HepG2 (cell line): ENCODE measurements at regions not wholly inside any gene's neighbourhood (a gene's known extent, or its start where the extent isn't known, plus 50 kb on each side); places are given as distances from the start of the nearest gene placed in this dataset.

Source experiments
- ATAC-seq: fragments of 200-7000 bp; cut with Tn5 transposase; 3 replicates; pipeline ENCODE4 v1.9.1; 2020; ENCODE audit warnings: mild to moderate bottlenecking, moderate library complexity
- BruUV-seq: library from RNA; stranded (reverse); fragments of 400-500 nt; replicated peaks from 2 replicates; lab custom pipeline; 2021; lab: Mats Ljungman, UMichigan
- CTCF ChIA-PET: fragments of 300-600 bp; formaldehyde crosslinking; extraction: SDS; loops from one replicate; lab custom pipeline; 2021; ENCODE audit warnings: low total read pairs, inconsistent platforms, low intra/inter-chr PET ratio; lab: Yijun Ruan, JAX
- POLR2A ChIA-PET: fragments of 350-600 bp; sonication (Branson Sonifier 250); formaldehyde crosslinking; loops from one replicate; lab custom pipeline; 2020; ENCODE audit warnings: antibody characterized with exemption, inconsistent platforms; lab: Yijun Ruan, JAX
- DNase-seq: peaks from one replicate; pipeline ENCODE4 v3.0.0-alpha.2; 2015; ENCODE audit warnings: low spot score
- FAIRE-seq: peaks from 3 replicates; lab custom pipeline; 2011; peaks lifted over from hg19 to GRCh38; lab: Jason Lieb, UNC
- H2AFZ ChIP-seq: one replicate; pipeline ENCODE4 v1.6.1; 2011; ENCODE audit warnings: low read length, inconsistent platforms
- H3K27ac ChIP-seq: fragments of 300-600 bp; 3 replicates; pipeline ENCODE4 v1.8.0; 2011; ENCODE audit warnings: mixed run types, mild to moderate bottlenecking, mixed read lengths, low read length, inconsistent platforms; ENCODE audit not compliant: insufficient read depth; ENCODE audit errors: extremely low read length
- H3K27me3 ChIP-seq, 2 experiments: fragments of 200-600 bp in 1 of 2; 2 replicates in 1 of 2; 3 replicates in 1 of 2; pipeline versions ENCODE4 v1.6.0 to v1.8.0; 2011; ENCODE audit warnings: low read length in 2 of 2, mild to moderate bottlenecking in 2 of 2, moderate library complexity in 2 of 2, inconsistent platforms in 1 of 2; ENCODE audit not compliant: insufficient read depth in 2 of 2, control insufficient read depth in 1 of 2
- H3K36me3 ChIP-seq, 2 experiments: fragments of 200-600 bp in 1 of 2; replicated peaks in 1 of 2; 2 replicates in 1 of 2; 3 replicates in 1 of 2; pipeline versions ENCODE4 v1.5.1 to v1.8.0; 2011; ENCODE audit warnings: low read length in 2 of 2, inconsistent platforms in 1 of 2; ENCODE audit not compliant: insufficient read depth in 2 of 2, control insufficient read depth in 1 of 2
- H3K4me1 ChIP-seq: 2 replicates; pipeline ENCODE4 v1.5.1; 2012; ENCODE audit warnings: low read length, inconsistent platforms; ENCODE audit not compliant: insufficient read depth
- H3K4me2 ChIP-seq: 2 replicates; pipeline ENCODE4 v1.6.0; 2011; ENCODE audit warnings: low read depth, low read length, inconsistent platforms
- H3K4me3 ChIP-seq, 3 experiments: fragments of 200-600 bp in 1 of 3; sonication (generic), shearing (Covaris generic) in 1 of 3; replicated peaks in 1 of 3; 2 replicates each; pipeline ENCODE4 v1.5.1; 2011 to 2016; ENCODE audit warnings: low read length in 3 of 3, inconsistent platforms in 2 of 3, low read depth in 2 of 3, mild to moderate bottlenecking in 2 of 3, control low read depth in 1 of 3, mixed read lengths in 1 of 3; ENCODE audit not compliant: insufficient read depth in 1 of 3
- H3K79me2 ChIP-seq: one replicate; pipeline ENCODE4 v1.6.1; 2011; ENCODE audit warnings: low read length, inconsistent platforms; ENCODE audit not compliant: insufficient read depth
- H3K9ac ChIP-seq: 2 replicates; pipeline ENCODE4 v1.6.0; 2011; ENCODE audit warnings: mild to moderate bottlenecking, low read depth, low read length, inconsistent platforms; ENCODE audit not compliant: insufficient read depth
- H3K9me3 ChIP-seq: 2 replicates; pipeline ENCODE4 v1.5.1; 2012; ENCODE audit warnings: mild to moderate bottlenecking, low read length
- H4K20me1 ChIP-seq: 2 replicates; pipeline ENCODE4 v1.6.0; 2011; ENCODE audit warnings: inconsistent platforms, mild to moderate bottlenecking, low read length, moderate library complexity; ENCODE audit not compliant: insufficient read depth
- ATF7 ChIP-seq, 2 experiments: fragments of 450-650 bp in 1 of 2; sonication (generic) in 1 of 2; formaldehyde crosslinking in 1 of 2; IDR thresholded peaks; 2 replicates each; pipeline versions ENCODE4 v1.4.0 to v1.6.1; 2016 to 2020; ENCODE audit warnings: antibody characterized with exemption in 1 of 2, mild to moderate bottlenecking in 1 of 2, missing genetic modification reagents in 1 of 2
- CREB1 ChIP-seq, 2 experiments: fragments of 450-650 bp in 1 of 2; IDR thresholded peaks; 2 replicates each; pipeline ENCODE4 v1.6.1; 2016 to 2017; ENCODE audit warnings: control low read depth in 1 of 2, mild to moderate bottlenecking in 1 of 2, missing compliant biosample characterization in 1 of 2, missing genetic modification characterization in 1 of 2
- GMEB1 ChIP-seq: sonication (generic); formaldehyde crosslinking; IDR thresholded peaks from 2 replicates; pipeline ENCODE4 v1.5.1; 2020; ENCODE audit warnings: missing genetic modification reagents, mild to moderate bottlenecking, borderline replicate concordance
- HNRNPUL1 ChIP-seq: fragments of 200-400 bp; formaldehyde crosslinking; IDR thresholded peaks from 2 replicates; pipeline ENCODE4 v1.6.1; 2017; ENCODE audit warnings: low read depth, mild to moderate bottlenecking, low read length, moderate library complexity
- KLF15 ChIP-seq: sonication (generic); formaldehyde crosslinking; IDR thresholded peaks from 2 replicates; pipeline ENCODE4 v1.8.1; 2023; ENCODE audit warnings: borderline replicate concordance, mild to moderate bottlenecking, inconsistent platforms, missing genetic modification reagents, mixed read lengths
- SMARCC2 ChIP-seq: fragments of 450-650 bp; IDR thresholded peaks from 2 replicates; pipeline ENCODE4 v1.6.1; 2017; ENCODE audit warnings: antibody characterized with exemption, mild to moderate bottlenecking
- SMYD3 ChIP-seq: sonication (generic); formaldehyde crosslinking; IDR thresholded peaks from 2 replicates; pipeline ENCODE4 v1.8.1; 2023; ENCODE audit warnings: mild to moderate bottlenecking, missing genetic modification reagents
- U2AF2 ChIP-seq: fragments of 200-400 bp; formaldehyde crosslinking; IDR thresholded peaks from 2 replicates; pipeline ENCODE4 v1.6.1; 2017; ENCODE audit warnings: low read depth, mild to moderate bottlenecking, low read length
- ZBTB46 ChIP-seq: sonication (generic); formaldehyde crosslinking; IDR thresholded peaks from 2 replicates; pipeline ENCODE4 v1.4.0; 2020; ENCODE audit warnings: mild to moderate bottlenecking, missing genetic modification reagents, borderline replicate concordance
- ZMAT3 ChIP-seq: sonication (generic); formaldehyde crosslinking; conservative IDR thresholded peaks from 2 replicates; pipeline ENCODE4 v1.7.0; 2021; ENCODE audit warnings: missing genetic modification reagents
- ZNF562 ChIP-seq: sonication (generic); formaldehyde crosslinking; IDR thresholded peaks from 2 replicates; pipeline ENCODE4 v1.8.0; 2022; ENCODE audit warnings: missing genetic modification reagents, borderline replicate concordance
- ZNF644 ChIP-seq: IDR thresholded peaks from 2 replicates; pipeline ENCODE4 v1.6.1; 2016; ENCODE audit warnings: low read depth
- ZNF652 ChIP-seq: IDR thresholded peaks from 2 replicates; pipeline ENCODE4 v1.6.1; 2016; ENCODE audit warnings: low read depth, borderline replicate concordance
- ZSCAN22 ChIP-seq: sonication (generic); formaldehyde crosslinking; IDR thresholded peaks from 2 replicates; pipeline ENCODE4 v1.4.0; 2020; ENCODE audit warnings: mild to moderate bottlenecking, missing genetic modification reagents
- WGBS: methylation state at CpG from one replicate; pipeline ENCODE4 v1.1.6; 2017; ENCODE audit warnings: low lambda C conversion rate; 5-methylcytosine and 5-hydroxymethylcytosine counted together
- in situ Hi-C: cut with HindIII; loops from 2 replicates; pipeline ENCODE4 v1.10.0; 2017; ENCODE audit warnings: low pct_unique_long_range_greater_than_20kb; ENCODE audit not compliant: extremely low pct_ligation_motif_present
- intact Hi-C: fragments of 100-400 bp; cut with micrococcal nuclease; formaldehyde crosslinking; loops from one replicate; pipeline ENCODE4 v1.10.0; 2022; ENCODE audit not compliant: unreplicated experiment

GRCh38 chr21:22630953-22631465 lies 1632.8 kb downstream of the NCAM2 start:
- POLR2A ChIA-PET = no interaction called here
- no peak overlapping the region for H3K27ac ChIP-seq
- H3K4me2 ChIP-seq = no peak overlapping the region
- no peaks in the 10 kb centered on the region for H3K79me2 ChIP-seq
- 3% methylated on average over 3 of the region's 3 CpGs for WGBS
- TF ChIP-seq SMARCC2 (no peak), ATF7 (IDR thresholded peaks at IDR 0.05) (peak; percentile 86), ATF7 (CRISPR knock-in tag; IDR thresholded peaks at IDR 0.05) (no peak), CREB1 (IDR thresholded peaks at IDR 0.05) (peak; percentile 76), CREB1 (CRISPR knock-in tag; IDR thresholded peaks at IDR 0.05) (no peak)
- H3K36me3 ChIP-seq = no peaks in the 10 kb centered on the region
- H3K27me3 ChIP-seq = no peaks in the 10 kb centered on the region
- H3K4me1 ChIP-seq = no peaks in the 10 kb centered on the region
- no peak overlapping the region for H2AFZ ChIP-seq
- no peak for ATAC-seq
- intact Hi-C loops (no loop called here), in situ Hi-C loops (no loop called here)
- CTCF ChIA-PET = no interaction called here
- no TSS peak for BruUV-seq
- DNase-seq = no peak
- no peak overlapping the region for H3K4me3 ChIP-seq
- FAIRE-seq = no peak
- no peak overlapping the region for H3K9ac ChIP-seq
- H4K20me1 ChIP-seq = no peaks in the 10 kb centered on the region
- peaks cover 81% of the 10 kb centered on the region for H3K9me3 ChIP-seq

GRCh38 chr21:22632176-22632575 lies 1634.0 kb downstream of the NCAM2 start:
- Histone ChIP-seq H4K20me1 (no peaks in the 10 kb centered on the region), H3K27ac (no peak overlapping the region), H3K9ac (no peak overlapping the region), H3K4me3 (no peak overlapping the region), H3K9me3 (peaks cover 88% of the 10 kb centered on the region), H3K27me3 (no peaks in the 10 kb centered on the region), H3K4me2 (no peak overlapping the region), H3K36me3 (no peaks in the 10 kb centered on the region), H3K79me2 (no peaks in the 10 kb centered on the region), H2AFZ (no peak overlapping the region), H3K4me1 (no peaks in the 10 kb centered on the region)
- WGBS = 0% methylated on average over 1 of the region's 1 CpG
- BruUV-seq = no TSS peak
- in situ Hi-C loops (no loop called here), intact Hi-C loops (no loop called here)
- FAIRE-seq (no peak), DNase-seq (no peak), ATAC-seq (no peak)
- CTCF ChIA-PET = no interaction called here
- POLR2A ChIA-PET = no interaction called here
- TF ChIP-seq ZNF652 (no peak), ZSCAN22 (CRISPR knock-in tag) (no peak), ZMAT3 (CRISPR knock-in tag) (no peak), ZNF644 (CRISPR knock-in tag) (no peak), GMEB1 (no peak), KLF15 (CRISPR knock-in tag) (no peak), HNRNPUL1 (no peak), SMARCC2 (no peak), SMYD3 (CRISPR knock-in tag) (no peak), ZNF562 (CRISPR knock-in tag) (no peak), ZBTB46 (CRISPR knock-in tag) (no peak), U2AF2 (no peak)
